Kidney (tissue), 13 donors: ENCODE measurements at regions not wholly inside any gene's neighbourhood (a gene's known extent, or its start where the extent isn't known, plus 50 kb on each side); places are given as distances from the start of the nearest gene placed in this dataset.
"Not testable (repeated sequence)": the region's sequence is repeated elsewhere in the genome, so short reads cannot be mapped to it uniquely, and the experiment has no call there.

Experiments
- DNase-seq, 5 donors: peaks; one replicate each; pipeline ENCODE4 v3.0.0-alpha.2; 2013 to 2020
- FAIRE-seq: peaks from 2 replicates; lab custom pipeline; 2012; peaks lifted over from hg19 to GRCh38; lab: Jason Lieb, UNC
- H3K27ac ChIP-seq, 2 donors: one replicate each; pipeline ENCODE4 v1.7.0; 2013; ENCODE audit warnings: low read depth in 2 of 2, low read length in 2 of 2, inconsistent platforms in 1 of 2
- H3K27me3 ChIP-seq: one replicate; pipeline ENCODE4 v1.7.1; 2013; ENCODE audit warnings: low read length, inconsistent platforms; ENCODE audit not compliant: control insufficient read depth, insufficient read depth
- H3K36me3 ChIP-seq, 3 donors: one replicate each; pipeline versions ENCODE4 v1.7.0 to v1.7.1; 2013; ENCODE audit warnings: low read length in 3 of 3, control low read depth in 1 of 3, inconsistent platforms in 1 of 3; ENCODE audit not compliant: insufficient read depth in 3 of 3, control insufficient read depth in 2 of 3
- H3K4me1 ChIP-seq, 3 donors: one replicate each; pipeline versions ENCODE4 v1.7.0 to v1.7.1; 2013; ENCODE audit warnings: low read length in 3 of 3, inconsistent platforms in 1 of 3, low read depth in 1 of 3; ENCODE audit not compliant: control insufficient read depth in 2 of 3, insufficient read depth in 2 of 3
- H3K4me3 ChIP-seq, 3 donors: one replicate each; pipeline versions ENCODE4 v1.7.0 to v1.8.1; 2013; ENCODE audit warnings: low read length in 3 of 3, control low read depth in 1 of 3, inconsistent platforms in 1 of 3
- H3K9ac ChIP-seq, 3 donors: one replicate each; pipeline versions ENCODE4 v1.7.0 to v1.7.1; 2013; ENCODE audit warnings: low read length in 3 of 3, control low read depth in 1 of 3, inconsistent platforms in 1 of 3
- H3K9me3 ChIP-seq, 3 donors: one replicate each; pipeline versions ENCODE4 v1.7.0 to v1.7.1; 2013; ENCODE audit warnings: low read length in 3 of 3, control low read depth in 1 of 3, inconsistent platforms in 1 of 3; ENCODE audit not compliant: control insufficient read depth in 2 of 3, insufficient read depth in 1 of 3
- CTCF ChIP-seq: IDR thresholded peaks from 3 replicates; pipeline ENCODE4 v1.5.1; 2012; ENCODE audit warnings: mild to moderate bottlenecking, moderate library complexity, borderline replicate concordance; ENCODE audit not compliant: insufficient read depth; ENCODE audit errors: extremely low read depth
- intact Hi-C: fragments of 100-400 bp; cut with DNase I; formaldehyde crosslinking; loops from one replicate; pipeline ENCODE4 v1.11.1; 2022
- donor health status: control.
- donor health status: control.
- donor health status: control.
- donor health status: control.
- donor health status: control.
- donor health status: DM: yes; HTN: yes; CAD: no.
- donor health status: Normal renal cell carcinoma (clear cell type).

- FAIRE-seq: no peak
- TF ChIP-seq CTCF: no peak
- H3K9ac ChIP-seq: no peak overlapping the region
- no peak overlapping the region for H3K4me3 ChIP-seq
- no peaks in the 10 kb centered on the region for H3K9me3 ChIP-seq
- no peak for DNase-seq
- H3K27me3 ChIP-seq: no peaks in the 10 kb centered on the region
- H3K4me1 ChIP-seq: no peaks in the 10 kb centered on the region
- H3K36me3 ChIP-seq: no peaks in the 10 kb centered on the region
- H3K27ac ChIP-seq: no peak overlapping the region
- intact Hi-C loops: no loop called here
Measured at GRCh38 chrX:101749436-101749835, 89.8 kb upstream of the ARMCX2 start.

GRCh38 chrX:101745046-101745445, 85.4 kb upstream of the ARMCX2 start:
- H3K4me3 ChIP-seq: no peak overlapping the region
- DNase-seq (no peak), FAIRE-seq (no peak)
- intact Hi-C loops: no loop called here
- no peaks in the 10 kb centered on the region for H3K9me3 ChIP-seq
- H3K27ac ChIP-seq: no peak overlapping the region
- no peak for TF ChIP-seq CTCF
- no peaks in the 10 kb centered on the region for H3K27me3 ChIP-seq
- H3K4me1 ChIP-seq: no peaks in the 10 kb centered on the region
- H3K9ac ChIP-seq: no peak overlapping the region
- no peaks in the 10 kb centered on the region for H3K36me3 ChIP-seq

- no peak for FAIRE-seq
- intact Hi-C loops: no loop called here
- no peaks in the 10 kb centered on the region for H3K27me3 ChIP-seq
- no peak overlapping the region for H3K27ac ChIP-seq
- no peak for DNase-seq
- no peak for TF ChIP-seq CTCF
- no peaks in the 10 kb centered on the region for H3K36me3 ChIP-seq
- no peak overlapping the region for H3K9ac ChIP-seq
- H3K4me3 ChIP-seq: no peak overlapping the region
- no peaks in the 10 kb centered on the region for H3K4me1 ChIP-seq
- no peaks in the 10 kb centered on the region for H3K9me3 ChIP-seq
Measured at GRCh38 chrX:101744085-101744484, 84.4 kb upstream of the ARMCX2 start.

- FAIRE-seq (no peak), DNase-seq (no peak)
- TF ChIP-seq CTCF: no peak
- no peaks in the 10 kb centered on the region for H3K9me3 ChIP-seq
- H3K9ac ChIP-seq: no peak overlapping the region
- H3K27me3 ChIP-seq: no peaks in the 10 kb centered on the region
- intact Hi-C loops: no loop called here
- H3K4me3 ChIP-seq: no peak overlapping the region
- no peaks in the 10 kb centered on the region for H3K4me1 ChIP-seq
- no peak overlapping the region for H3K27ac ChIP-seq
- H3K36me3 ChIP-seq: no peaks in the 10 kb centered on the region
Measured at GRCh38 chrX:101740642-101741041, 81.0 kb upstream of the ARMCX2 start.

GRCh38 chrX:101738867-101739266, 79.2 kb upstream of the ARMCX2 start:
- intact Hi-C loops, H3K4me1 ChIP-seq, DNase-seq, H3K9me3 ChIP-seq, H3K27me3 ChIP-seq, H3K4me3 ChIP-seq, H3K27ac ChIP-seq, H3K36me3 ChIP-seq, H3K9ac ChIP-seq, FAIRE-seq: not testable (repeated sequence)

- FAIRE-seq, DNase-seq: not testable (repeated sequence)
Measured at GRCh38 chrX:101738411-101738810, 78.8 kb upstream of the ARMCX2 start.

More at GRCh38 chrX:101738411-101738810, 78.8 kb upstream of the ARMCX2 start:
- H3K36me3 ChIP-seq, intact Hi-C loops, H3K9ac ChIP-seq, H3K4me1 ChIP-seq, H3K9me3 ChIP-seq, H3K27ac ChIP-seq, H3K4me3 ChIP-seq, H3K27me3 ChIP-seq: not testable (repeated sequence)
